ENCODE measurements at regions not wholly inside any gene's neighbourhood (a gene's known extent, or its start where the extent isn't known, plus 50 kb on each side); places are given as distances from the start of the nearest gene placed in this dataset.

GRCh38 chr9:129355631-129356030, 177.6 kb upstream of the IER5L start:
- H3K79me2 ChIP-seq (ENCODE audit: insufficient read depth) = no peaks in the 10 kb centered on the region
- H3K27ac ChIP-seq (ENCODE audit: low read depth in 2 of 2, low read length in 1 of 2) = no peak overlapping the region
- no peaks in the 10 kb centered on the region for H3F3A ChIP-seq (replicated peaks; ENCODE audit: insufficient read depth)
- TF ChIP-seq, protein P1, sequence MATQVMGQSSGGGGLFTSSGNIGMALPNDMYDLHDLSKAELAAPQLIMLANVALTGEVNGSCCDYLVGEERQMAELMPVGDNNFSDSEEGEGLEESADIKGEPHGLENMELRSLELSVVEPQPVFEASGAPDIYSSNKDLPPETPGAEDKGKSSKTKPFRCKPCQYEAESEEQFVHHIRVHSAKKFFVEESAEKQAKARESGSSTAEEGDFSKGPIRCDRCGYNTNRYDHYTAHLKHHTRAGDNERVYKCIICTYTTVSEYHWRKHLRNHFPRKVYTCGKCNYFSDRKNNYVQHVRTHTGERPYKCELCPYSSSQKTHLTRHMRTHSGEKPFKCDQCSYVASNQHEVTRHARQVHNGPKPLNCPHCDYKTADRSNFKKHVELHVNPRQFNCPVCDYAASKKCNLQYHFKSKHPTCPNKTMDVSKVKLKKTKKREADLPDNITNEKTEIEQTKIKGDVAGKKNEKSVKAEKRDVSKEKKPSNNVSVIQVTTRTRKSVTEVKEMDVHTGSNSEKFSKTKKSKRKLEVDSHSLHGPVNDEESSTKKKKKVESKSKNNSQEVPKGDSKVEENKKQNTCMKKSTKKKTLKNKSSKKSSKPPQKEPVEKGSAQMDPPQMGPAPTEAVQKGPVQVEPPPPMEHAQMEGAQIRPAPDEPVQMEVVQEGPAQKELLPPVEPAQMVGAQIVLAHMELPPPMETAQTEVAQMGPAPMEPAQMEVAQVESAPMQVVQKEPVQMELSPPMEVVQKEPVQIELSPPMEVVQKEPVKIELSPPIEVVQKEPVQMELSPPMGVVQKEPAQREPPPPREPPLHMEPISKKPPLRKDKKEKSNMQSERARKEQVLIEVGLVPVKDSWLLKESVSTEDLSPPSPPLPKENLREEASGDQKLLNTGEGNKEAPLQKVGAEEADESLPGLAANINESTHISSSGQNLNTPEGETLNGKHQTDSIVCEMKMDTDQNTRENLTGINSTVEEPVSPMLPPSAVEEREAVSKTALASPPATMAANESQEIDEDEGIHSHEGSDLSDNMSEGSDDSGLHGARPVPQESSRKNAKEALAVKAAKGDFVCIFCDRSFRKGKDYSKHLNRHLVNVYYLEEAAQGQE (IDR thresholded peaks at IDR 0.05; ENCODE audit: low read depth, low read length) = no peak
- TF ChIP-seq EZH2phosphoT487 (IDR thresholded peaks at IDR 0.05; ENCODE audit: borderline replicate concordance, low read depth) (no peak), MXI1 (IDR thresholded peaks at IDR 0.05; ENCODE audit: low read depth, low read length) (no peak), FOXJ3 (CRISPR knock-in tag; IDR thresholded peaks at IDR 0.05) (no peak), ZBTB33 (IDR thresholded peaks at IDR 0.05; ENCODE audit: borderline replicate concordance, low read depth) (no peak), ELF1 (IDR thresholded peaks at IDR 0.05) (no peak), EP300 (IDR thresholded peaks at IDR 0.05; ENCODE audit: borderline replicate concordance in 1 of 2, low read depth in 1 of 2, low read length in 1 of 2) (no peak)
- no peak for DNase-seq
- no peak overlapping the region for H3K4me2 ChIP-seq
- no peak overlapping the region for H3K9ac ChIP-seq
- no peak overlapping the region for H3K4me3 ChIP-seq (ENCODE audit: low read depth in 2 of 2, low read length in 1 of 2)
- no peak overlapping the region for H2AFZ ChIP-seq (ENCODE audit: low read depth)
- no peaks in the 10 kb centered on the region for H3K9me2 ChIP-seq
- no peaks in the 10 kb centered on the region for H3K9me3 ChIP-seq
- ChIA-PET POLR2A (no interaction called here), CTCF (no interaction called here)
- no peaks in the 10 kb centered on the region for H3K36me3 ChIP-seq (replicated peaks in 1 of 2; ENCODE audit: control insufficient read depth in 1 of 2, insufficient read depth in 2 of 2, low read length in 1 of 2)
- WGBS (ENCODE audit: low lambda C conversion rate) = 85% methylated on average over 4 of the region's 5 CpGs
- peaks cover 0 to 14% of the 10 kb centered on the region in 2 experiments; a peak in 1 of 4 replicates for H3K4me1 ChIP-seq (ENCODE audit: control insufficient read depth in 1 of 2, insufficient read depth in 2 of 2, low read depth in 1 of 2, low read length in 1 of 2)
- no peaks in the 10 kb centered on the region for H3K27me3 ChIP-seq (ENCODE audit: insufficient read depth)
- H4K20me1 ChIP-seq (ENCODE audit: insufficient read depth) = no peaks in the 10 kb centered on the region

DNA sequence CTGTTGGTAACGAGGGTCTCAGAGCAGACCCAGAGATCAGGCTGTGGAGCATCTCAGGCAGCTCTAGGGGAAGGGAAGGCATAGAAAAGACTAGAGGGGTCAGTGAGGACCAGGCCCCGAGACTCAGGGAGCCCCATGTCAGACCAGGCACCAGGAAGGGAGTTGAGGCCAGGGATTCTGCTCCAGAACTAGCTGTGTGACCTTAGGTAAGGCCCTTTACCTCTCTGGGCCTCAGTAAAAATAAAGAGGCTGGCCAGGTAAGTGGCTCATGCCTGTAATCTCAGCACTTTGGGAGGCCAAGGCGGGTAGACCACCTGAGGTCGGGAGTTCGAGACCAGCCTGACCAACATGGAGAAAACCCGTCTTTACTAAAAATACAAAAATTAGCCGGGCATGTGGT, 176.4 kb upstream of the IER5L start:
- POLR2A ChIA-PET = no interaction called here
- Histone ChIP-seq H4K20me1 (ENCODE audit: insufficient read depth) (no peaks in the 10 kb centered on the region), H3K4me3 (ENCODE audit: low read depth in 2 of 2, low read length in 1 of 2) (no peak overlapping the region), H3K4me1 (ENCODE audit: control insufficient read depth in 1 of 2, insufficient read depth in 2 of 2, low read depth in 1 of 2, low read length in 1 of 2) (peaks cover 0 to 14% of the 10 kb centered on the region in 2 experiments; a peak in 1 of 4 replicates), H3K27me3 (ENCODE audit: insufficient read depth) (no peaks in the 10 kb centered on the region), H3K9ac (no peak overlapping the region), H2AFZ (ENCODE audit: low read depth) (no peak overlapping the region), H3K79me2 (ENCODE audit: insufficient read depth) (no peaks in the 10 kb centered on the region), H3K9me3 (no peaks in the 10 kb centered on the region), H3F3A (replicated peaks; ENCODE audit: insufficient read depth) (no peaks in the 10 kb centered on the region), H3K27ac (ENCODE audit: low read depth in 2 of 2, low read length in 1 of 2) (no peak overlapping the region), H3K36me3 (replicated peaks in 1 of 2; ENCODE audit: control insufficient read depth in 1 of 2, insufficient read depth in 2 of 2, low read length in 1 of 2) (no peaks in the 10 kb centered on the region), H3K4me2 (no peak overlapping the region), H3K9me2 (no peaks in the 10 kb centered on the region)
- WGBS (ENCODE audit: low lambda C conversion rate) = 94% methylated on average over 7 of the region's 7 CpGs
- DNase-seq = no peak
- CTCF ChIA-PET = interaction anchor here (0.8 kb wide), 1 partner anchor 23 kb away, joined by 3 read pairs; no protein-coding TSS in a partner anchor
- TF ChIP-seq RCOR1 (IDR thresholded peaks at IDR 0.05; ENCODE audit: low read length) = no peak
- TF ChIP-seq NFIC (IDR thresholded peaks at IDR 0.05; ENCODE audit: borderline replicate concordance) = no peak
- no peak for TF ChIP-seq RFX5 (IDR thresholded peaks at IDR 0.05; ENCODE audit: low read length)
- TF ChIP-seq, protein P2, sequence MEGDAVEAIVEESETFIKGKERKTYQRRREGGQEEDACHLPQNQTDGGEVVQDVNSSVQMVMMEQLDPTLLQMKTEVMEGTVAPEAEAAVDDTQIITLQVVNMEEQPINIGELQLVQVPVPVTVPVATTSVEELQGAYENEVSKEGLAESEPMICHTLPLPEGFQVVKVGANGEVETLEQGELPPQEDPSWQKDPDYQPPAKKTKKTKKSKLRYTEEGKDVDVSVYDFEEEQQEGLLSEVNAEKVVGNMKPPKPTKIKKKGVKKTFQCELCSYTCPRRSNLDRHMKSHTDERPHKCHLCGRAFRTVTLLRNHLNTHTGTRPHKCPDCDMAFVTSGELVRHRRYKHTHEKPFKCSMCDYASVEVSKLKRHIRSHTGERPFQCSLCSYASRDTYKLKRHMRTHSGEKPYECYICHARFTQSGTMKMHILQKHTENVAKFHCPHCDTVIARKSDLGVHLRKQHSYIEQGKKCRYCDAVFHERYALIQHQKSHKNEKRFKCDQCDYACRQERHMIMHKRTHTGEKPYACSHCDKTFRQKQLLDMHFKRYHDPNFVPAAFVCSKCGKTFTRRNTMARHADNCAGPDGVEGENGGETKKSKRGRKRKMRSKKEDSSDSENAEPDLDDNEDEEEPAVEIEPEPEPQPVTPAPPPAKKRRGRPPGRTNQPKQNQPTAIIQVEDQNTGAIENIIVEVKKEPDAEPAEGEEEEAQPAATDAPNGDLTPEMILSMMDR (IDR thresholded peaks at IDR 0.05) = no peak
- no peak for TF ChIP-seq SMC3 (IDR thresholded peaks at IDR 0.05; ENCODE audit: low read depth, low read length)
- no peak for TF ChIP-seq MAX (IDR thresholded peaks at IDR 0.05; ENCODE audit: low read depth)
- no peak for TF ChIP-seq CHD2 (IDR thresholded peaks at IDR 0.05; ENCODE audit: low read length, partially characterized antibody)
- TF ChIP-seq MEF2A (IDR thresholded peaks at IDR 0.05; ENCODE audit: borderline replicate concordance, low read depth) = no peak
- TF ChIP-seq FOXJ3 (CRISPR knock-in tag; IDR thresholded peaks at IDR 0.05) = no peak
- no peak for TF ChIP-seq TCF12 (IDR thresholded peaks at IDR 0.05)
- no peak for TF ChIP-seq EP300 (IDR thresholded peaks at IDR 0.05; ENCODE audit: borderline replicate concordance in 1 of 2, low read depth in 1 of 2, low read length in 1 of 2)
- TF ChIP-seq ELF1 (IDR thresholded peaks at IDR 0.05) = no peak
- no peak for TF ChIP-seq TAF1 (IDR thresholded peaks at IDR 0.05; ENCODE audit: borderline replicate concordance, low read depth, low read length)
- no peak for TF ChIP-seq SIN3A (IDR thresholded peaks at IDR 0.05; ENCODE audit: borderline replicate concordance, low read depth, low read length)
- no peak for TF ChIP-seq TEAD4 (IDR thresholded peaks at IDR 0.05; ENCODE audit: borderline replicate concordance, insufficient read depth)
- no peak for TF ChIP-seq USF1 (IDR thresholded peaks at IDR 0.05; ENCODE audit: borderline replicate concordance, low read depth)
